Brain microvascular endothelial cell (primary cell): ENCODE measurements at regions not wholly inside any gene's neighbourhood (a gene's known extent, or its start where the extent isn't known, plus 50 kb on each side); places are given as distances from the start of the nearest gene placed in this dataset.

ENCODE experiments used
- DNase-seq: peaks from one replicate; pipeline ENCODE4 v3.0.0-alpha.2; 2020
- H3K27ac ChIP-seq: fragments of 250-450 bp; sonication (Bioruptor Pico); 2 replicates; pipeline ENCODE4 v1.5.1; 2020; ENCODE audit warnings: mild to moderate bottlenecking, moderate library complexity
- H3K27me3 ChIP-seq: fragments of 250-450 bp; sonication (Bioruptor Pico); replicated peaks from 2 replicates; pipeline ENCODE4 v1.5.1; 2020; ENCODE audit warnings: mild to moderate bottlenecking
- H3K36me3 ChIP-seq: fragments of 250-450 bp; sonication (Bioruptor Pico); replicated peaks from 2 replicates; pipeline ENCODE4 v1.5.1; 2020; ENCODE audit warnings: mild to moderate bottlenecking
- H3K4me3 ChIP-seq: 2 replicates; pipeline ENCODE4 v1.5.1; 2011; ENCODE audit warnings: low read depth, mild to moderate bottlenecking, control low read depth, low read length, moderate library complexity
- in situ Hi-C: cut with HindIII; loops from 2 replicates; pipeline ENCODE4 v1.10.0; 2017; ENCODE audit warnings: low sequenced_read_pairs, low pct_ligation_motif_present
- TF ChIP-seq, protein P1 (sequence below): IDR thresholded peaks from 2 replicates; pipeline ENCODE4 v1.5.1; 2011; ENCODE audit warnings: low read depth, mild to moderate bottlenecking, moderate library complexity, low read length, control low read depth, inconsistent platforms; ENCODE audit errors: missing control alignments

DNA sequence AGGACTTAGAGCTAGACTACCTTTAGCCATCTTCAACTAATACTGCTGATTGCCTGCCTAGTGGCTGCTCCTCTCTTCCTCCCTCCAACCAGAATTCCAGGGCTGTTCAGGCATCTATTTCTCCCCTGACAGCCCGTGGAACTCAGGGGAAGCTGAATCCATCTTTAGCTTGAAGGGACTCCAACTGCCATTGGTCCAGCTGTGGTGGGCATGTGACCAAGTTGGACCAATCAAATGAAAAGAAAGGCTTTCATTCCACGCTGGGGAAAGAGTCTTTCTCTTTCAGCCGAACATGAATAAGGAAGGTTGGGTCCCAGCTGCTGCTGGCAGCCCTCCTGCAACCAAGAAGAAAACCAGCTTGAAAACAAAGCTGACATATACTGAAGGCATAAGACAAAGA, 168.5 kb upstream of the OBI1 start:
- DNase-seq = no peak
- no peak overlapping the region for H3K27ac ChIP-seq
- TF ChIP-seq, protein P1, sequence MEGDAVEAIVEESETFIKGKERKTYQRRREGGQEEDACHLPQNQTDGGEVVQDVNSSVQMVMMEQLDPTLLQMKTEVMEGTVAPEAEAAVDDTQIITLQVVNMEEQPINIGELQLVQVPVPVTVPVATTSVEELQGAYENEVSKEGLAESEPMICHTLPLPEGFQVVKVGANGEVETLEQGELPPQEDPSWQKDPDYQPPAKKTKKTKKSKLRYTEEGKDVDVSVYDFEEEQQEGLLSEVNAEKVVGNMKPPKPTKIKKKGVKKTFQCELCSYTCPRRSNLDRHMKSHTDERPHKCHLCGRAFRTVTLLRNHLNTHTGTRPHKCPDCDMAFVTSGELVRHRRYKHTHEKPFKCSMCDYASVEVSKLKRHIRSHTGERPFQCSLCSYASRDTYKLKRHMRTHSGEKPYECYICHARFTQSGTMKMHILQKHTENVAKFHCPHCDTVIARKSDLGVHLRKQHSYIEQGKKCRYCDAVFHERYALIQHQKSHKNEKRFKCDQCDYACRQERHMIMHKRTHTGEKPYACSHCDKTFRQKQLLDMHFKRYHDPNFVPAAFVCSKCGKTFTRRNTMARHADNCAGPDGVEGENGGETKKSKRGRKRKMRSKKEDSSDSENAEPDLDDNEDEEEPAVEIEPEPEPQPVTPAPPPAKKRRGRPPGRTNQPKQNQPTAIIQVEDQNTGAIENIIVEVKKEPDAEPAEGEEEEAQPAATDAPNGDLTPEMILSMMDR = no peak
- no peak overlapping the region for H3K4me3 ChIP-seq
- in situ Hi-C loops = no loop called here
- H3K36me3 ChIP-seq = no peaks in the 10 kb centered on the region
- no peaks in the 10 kb centered on the region for H3K27me3 ChIP-seq

DNA sequence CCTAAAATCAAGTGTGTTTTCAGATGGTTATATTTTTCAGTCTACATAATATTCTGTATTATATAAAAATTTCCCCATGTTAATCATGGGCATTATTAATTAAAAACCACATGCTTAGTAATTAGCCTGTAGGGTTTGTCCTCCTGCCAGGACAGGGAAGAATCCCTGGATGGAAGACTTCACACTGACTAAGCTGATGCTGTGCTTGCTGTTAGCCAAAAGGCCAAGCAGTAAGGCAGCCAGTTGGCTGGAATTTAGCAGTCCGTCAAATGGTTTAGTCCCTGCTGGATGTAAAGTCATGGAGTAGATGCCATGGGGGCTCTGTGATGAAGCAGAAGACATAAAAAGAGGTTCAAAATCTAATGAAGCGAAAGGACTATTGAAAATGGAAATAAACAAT, 168.0 kb upstream of the OBI1 start:
- in situ Hi-C loops = no loop called here
- H3K27me3 ChIP-seq = no peaks in the 10 kb centered on the region
- TF ChIP-seq, protein P1 = no peak
- no peak overlapping the region for H3K4me3 ChIP-seq
- no peak for DNase-seq
- H3K27ac ChIP-seq = no peak overlapping the region
- H3K36me3 ChIP-seq = no peaks in the 10 kb centered on the region

DNA sequence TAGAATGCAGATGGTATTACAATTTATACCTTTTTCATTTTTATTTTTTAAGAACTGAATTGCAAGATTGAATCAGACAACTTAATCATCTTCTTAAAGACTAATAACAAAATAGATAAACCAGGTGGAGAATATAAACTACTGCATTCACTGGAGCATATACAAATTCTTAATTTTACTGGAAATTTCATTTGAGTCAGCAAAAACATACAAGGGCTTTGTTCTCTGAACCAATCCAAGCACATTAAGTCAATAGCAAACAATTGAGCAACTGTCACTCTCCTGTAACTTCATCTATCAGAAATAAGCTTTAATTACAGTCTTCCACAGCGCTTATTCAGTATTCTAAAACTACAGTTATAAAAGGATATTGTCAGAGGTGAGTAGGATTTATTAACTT, 167.4 kb upstream of the OBI1 start:
- no peak overlapping the region for H3K4me3 ChIP-seq
- H3K36me3 ChIP-seq = no peaks in the 10 kb centered on the region
- in situ Hi-C loops = no loop called here
- H3K27ac ChIP-seq = no peak overlapping the region
- TF ChIP-seq, protein P1 = no peak
- no peak for DNase-seq
- H3K27me3 ChIP-seq = no peaks in the 10 kb centered on the region

GRCh38 chr13:78820541-78820940, 161.6 kb upstream of the OBI1 start:
- no peaks in the 10 kb centered on the region for H3K36me3 ChIP-seq
- no peak overlapping the region for H3K4me3 ChIP-seq
- no peak for DNase-seq
- in situ Hi-C loops = no loop called here
- H3K27ac ChIP-seq = no peak overlapping the region
- no peaks in the 10 kb centered on the region for H3K27me3 ChIP-seq
- TF ChIP-seq, protein P1 = no peak

DNA sequence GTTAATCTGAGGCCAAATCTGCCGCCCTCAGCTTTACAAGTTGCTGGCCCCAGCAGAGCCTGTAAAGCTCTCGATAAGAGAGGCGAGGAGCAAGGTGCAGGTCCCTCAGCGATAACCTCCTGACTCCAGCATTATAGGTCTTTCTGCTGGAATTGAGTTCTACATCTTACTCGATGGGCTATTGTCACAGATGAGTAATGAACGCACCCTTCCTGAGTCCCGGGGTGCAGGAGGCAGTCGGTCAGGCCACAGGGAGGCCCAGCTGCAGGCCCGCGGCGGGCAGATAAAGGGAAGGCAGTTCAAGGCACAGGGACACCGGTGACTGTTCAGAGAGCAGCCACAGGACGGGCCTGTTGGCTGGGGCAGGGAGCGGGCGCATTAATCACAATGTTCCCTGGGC, 157.6 kb upstream of the OBI1 start:
- in situ Hi-C loops = no loop called here
- H3K36me3 ChIP-seq = no peaks in the 10 kb centered on the region
- no peak overlapping the region for H3K27ac ChIP-seq
- TF ChIP-seq, protein P1 = no peak
- no peak overlapping the region for H3K4me3 ChIP-seq
- H3K27me3 ChIP-seq = no peaks in the 10 kb centered on the region
- DNase-seq = no peak

DNA sequence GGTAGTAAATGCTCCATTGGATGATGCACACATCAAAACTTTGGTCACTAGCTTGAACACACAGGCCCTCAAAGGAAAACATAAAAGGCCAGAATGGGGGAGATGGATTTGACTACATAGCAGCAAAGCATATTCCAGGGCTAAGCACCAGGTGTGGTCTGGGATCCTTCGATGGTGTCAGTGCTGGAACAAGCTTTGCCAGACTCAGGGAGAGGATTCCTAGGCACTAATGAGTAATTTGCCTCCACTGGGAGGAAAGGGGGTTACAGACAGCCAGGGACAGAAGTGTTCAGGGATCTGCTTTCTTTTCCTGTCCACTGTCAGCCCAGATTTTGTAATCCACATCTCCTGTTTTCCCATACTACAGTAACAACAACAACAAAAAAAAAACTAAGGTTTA, 157.2 kb upstream of the OBI1 start:
- no peak overlapping the region for H3K27ac ChIP-seq
- in situ Hi-C loops = no loop called here
- TF ChIP-seq, protein P1 = no peak
- no peaks in the 10 kb centered on the region for H3K27me3 ChIP-seq
- no peak for DNase-seq
- H3K4me3 ChIP-seq = no peak overlapping the region
- no peaks in the 10 kb centered on the region for H3K36me3 ChIP-seq
